ENCODE measurements at regions not wholly inside any gene's neighbourhood (a gene's known extent, or its start where the extent isn't known, plus 50 kb on each side); places are given as distances from the start of the nearest gene placed in this dataset.
"Not testable (repeated sequence)": the region's sequence is repeated elsewhere in the genome, so short reads cannot be mapped to it uniquely, and the experiment has no call there.

GRCh38 chr1:198934426-198934825 is 295.6 kb downstream of the PTPRC start:
- no peak for ATAC-seq
- DNase-seq, result no peak

GRCh38 chr1:198934901-198935305 is 296.1 kb downstream of the PTPRC start:
- DNase-seq (peak; percentile 48), ATAC-seq (peak; percentile 13)

DNA sequence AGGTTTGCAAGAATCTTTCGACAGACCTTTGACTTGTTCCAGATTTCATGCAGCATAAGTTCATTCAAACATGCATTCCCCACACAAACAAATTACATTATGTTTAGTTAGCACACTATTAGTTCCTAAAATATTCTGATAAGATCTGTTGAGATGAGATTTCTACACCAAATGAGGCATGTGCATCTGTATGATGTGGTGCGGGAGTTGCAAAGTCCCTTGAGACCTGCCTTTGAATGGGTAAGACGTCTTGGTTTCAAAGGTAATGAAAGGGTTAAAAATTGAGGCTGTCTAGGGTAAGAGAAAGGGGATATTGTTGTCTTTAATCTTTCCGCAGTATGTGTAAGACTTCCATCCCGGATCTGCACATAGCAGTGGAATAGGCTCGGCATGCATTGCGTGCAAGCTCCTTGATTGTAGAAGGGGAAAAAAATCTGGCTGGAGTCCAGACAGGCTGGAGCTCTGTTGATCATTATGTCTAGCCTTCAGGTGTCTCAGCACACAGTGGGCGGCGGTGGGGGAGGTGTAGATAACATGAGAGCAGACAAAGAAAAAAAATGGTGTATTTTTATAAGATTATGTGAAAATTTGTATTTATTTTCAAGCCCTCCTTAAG is 296.6 kb downstream of the PTPRC start:
- DNase-seq (peak; percentile 66), ATAC-seq (peak; percentile 13)

DNA sequence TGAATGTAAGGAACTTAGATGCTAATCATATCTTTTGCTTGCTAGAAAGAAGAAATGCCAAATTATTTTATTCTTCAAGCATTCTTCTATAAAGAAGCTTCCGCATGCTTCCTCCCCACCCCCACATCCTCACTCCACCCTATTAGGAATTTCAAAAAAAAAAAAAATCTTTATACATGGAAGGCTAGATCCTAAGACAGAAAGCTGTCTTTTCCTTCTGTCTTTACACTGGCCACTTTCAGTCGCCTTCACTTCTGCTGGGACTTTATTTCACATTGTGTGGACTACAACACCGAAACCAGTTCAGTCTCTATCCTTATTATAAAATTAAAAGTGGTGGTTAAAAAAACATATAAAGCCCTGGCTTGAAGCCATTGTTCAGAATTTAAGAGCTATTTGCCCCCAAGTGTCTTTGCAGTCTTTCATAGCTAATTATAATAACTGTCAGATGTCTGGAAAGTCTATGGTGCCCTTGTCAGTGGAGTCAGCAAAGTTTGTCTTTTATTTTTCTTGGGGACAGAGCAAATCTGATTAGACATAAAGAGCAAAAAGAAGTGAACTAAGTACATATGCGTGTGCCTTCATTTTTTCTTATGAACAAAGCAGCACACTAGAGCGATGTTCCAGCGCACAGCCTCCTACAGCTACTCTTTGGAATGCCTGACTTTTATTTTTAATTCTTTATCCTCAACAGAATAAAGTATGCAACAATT is 297.7 kb downstream of the PTPRC start:
- ATAC-seq (no peak), DNase-seq (no peak)

DNA sequence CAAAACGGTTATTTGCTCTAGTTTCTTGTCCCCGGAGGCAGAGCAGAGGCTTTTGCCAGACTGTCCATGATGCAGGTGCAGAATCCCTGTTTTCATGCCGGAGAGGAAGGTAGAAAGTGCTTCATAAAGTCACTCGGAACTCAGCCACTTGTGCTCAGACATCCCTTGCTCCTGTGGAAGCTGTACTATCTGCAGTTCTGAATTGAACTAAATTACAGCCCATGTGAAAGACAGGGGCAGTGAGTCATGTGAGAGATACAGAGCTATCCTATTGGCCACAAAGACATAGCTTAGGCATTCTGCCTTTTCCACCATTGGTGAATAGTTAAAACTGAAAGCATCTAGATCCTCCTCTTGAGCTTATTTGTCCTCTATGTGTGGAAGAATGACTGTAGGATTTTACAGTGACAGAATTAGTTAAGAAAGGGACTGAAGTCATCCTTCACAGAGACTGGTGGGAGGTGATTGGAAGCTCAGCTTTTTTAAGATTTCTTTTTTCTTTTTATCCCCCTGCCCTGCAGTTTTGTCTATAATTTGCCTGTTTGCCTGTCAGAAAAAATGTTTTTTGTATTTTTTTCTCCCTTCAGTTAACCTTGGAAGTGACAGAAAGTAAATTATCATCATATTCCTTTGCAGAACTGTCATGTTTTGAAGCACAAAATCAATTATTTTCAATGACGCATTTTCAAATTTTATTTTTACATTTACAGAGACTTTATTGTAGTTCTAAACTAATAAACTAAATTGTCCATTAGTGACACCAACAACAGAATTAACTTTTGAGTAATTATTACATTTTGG is 298.6 kb downstream of the PTPRC start:
- ATAC-seq, result peak; percentile 96
- peak; percentile 32 for DNase-seq

DNA sequence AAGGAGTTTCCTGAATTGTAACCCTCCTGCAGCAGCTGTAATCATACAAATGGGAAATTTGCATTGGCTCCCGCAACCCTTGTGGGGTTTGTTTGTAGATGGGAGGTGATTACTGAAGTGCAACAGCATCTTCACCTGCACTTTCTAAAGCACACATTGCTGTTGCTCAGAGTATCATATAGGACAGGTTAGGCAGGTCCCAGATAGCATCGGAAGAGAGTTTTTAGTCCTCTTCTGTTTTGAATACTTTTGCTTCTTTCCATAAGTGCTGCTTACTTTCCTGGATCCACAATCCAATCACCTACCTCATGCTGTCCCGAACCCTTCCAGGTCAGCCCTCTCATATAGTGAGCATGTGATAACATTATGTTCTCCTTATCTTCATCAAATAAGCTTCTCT is 300.4 kb downstream of the PTPRC start:
- ATAC-seq, result no peak
- DNase-seq, result no peak

DNA sequence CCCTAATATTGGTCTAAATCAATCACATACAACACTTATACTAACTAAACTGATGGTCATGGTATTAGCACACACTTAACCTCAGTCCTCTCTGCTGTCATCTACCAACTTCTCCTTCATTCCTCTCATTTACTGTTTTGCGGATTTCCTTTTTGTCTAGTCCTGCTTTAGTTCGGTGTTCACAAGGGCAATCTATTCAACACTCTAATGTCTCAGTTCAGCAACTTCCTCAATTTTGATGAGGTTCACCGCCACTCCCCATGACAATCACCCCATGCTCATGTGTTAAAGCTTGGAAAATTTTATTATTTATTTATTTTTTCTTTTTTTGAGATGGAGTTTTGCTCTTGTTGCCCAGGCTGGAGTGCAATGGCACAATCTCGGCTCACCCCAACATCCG is 301.1 kb downstream of the PTPRC start:
- no peak for ATAC-seq
- no peak for DNase-seq

GRCh38 chr1:198942466-198942865 is 303.6 kb downstream of the PTPRC start:
- ATAC-seq, result no peak

GRCh38 chr1:198943484-198944187 is 304.8 kb downstream of the PTPRC start:
- no peak for DNase-seq
- no peak for ATAC-seq

More at GRCh38 chr1:198942466-198942865, 303.6 kb downstream of the PTPRC start:
- DNase-seq, result no peak

- ATAC-seq (no peak), DNase-seq (no peak)
Observed at GRCh38 chr1:198947456-198947855, 308.6 kb downstream of the PTPRC start.

GRCh38 chr1:198948895-198949659 is 310.2 kb downstream of the PTPRC start:
- ATAC-seq (no peak), DNase-seq (no peak)

- ATAC-seq (no peak), DNase-seq (no peak)
Observed at GRCh38 chr1:198950036-198950435, 311.2 kb downstream of the PTPRC start.

DNA sequence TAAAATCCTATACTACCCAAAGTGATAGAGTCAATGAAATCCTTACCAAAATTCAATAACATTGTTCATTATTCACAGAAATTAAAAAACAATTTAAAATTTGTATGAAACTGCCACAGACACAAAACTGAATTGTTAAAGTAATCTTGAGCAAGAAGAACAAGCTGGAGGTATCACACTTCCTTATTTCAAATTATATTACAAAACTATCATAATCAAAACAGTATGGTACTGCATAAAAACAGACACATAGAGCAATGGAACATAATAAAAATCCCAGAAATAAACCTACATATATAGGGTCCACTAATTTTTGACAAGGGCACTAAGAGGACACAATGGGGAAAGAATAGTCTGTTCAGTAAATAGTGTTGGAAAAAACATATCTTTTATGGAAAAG is 316.2 kb downstream of the PTPRC start:
- DNase-seq (no peak), ATAC-seq (no peak)

DNA sequence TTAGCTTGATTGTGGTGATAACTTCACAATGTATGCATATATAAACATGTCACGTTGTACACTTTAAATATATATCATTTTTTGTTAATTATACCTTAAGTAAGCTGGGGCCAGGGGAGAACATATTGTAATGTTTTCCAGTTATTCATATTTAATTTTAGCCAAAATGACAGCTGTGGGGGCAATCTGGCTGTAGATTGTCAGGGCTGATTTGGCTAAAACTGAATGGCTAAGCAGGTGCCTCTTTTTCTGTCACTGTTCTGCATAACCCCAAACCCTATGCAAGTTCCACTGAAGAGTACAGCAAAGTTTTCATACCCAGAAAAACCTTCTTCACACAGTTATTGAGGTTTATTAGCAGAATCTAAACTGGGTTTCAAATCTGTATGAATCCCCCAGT is 318.2 kb downstream of the PTPRC start:
- ATAC-seq (no peak), DNase-seq (no peak)

GRCh38 chr1:198959032-198959431 is 320.2 kb downstream of the PTPRC start:
- DNase-seq (no peak), ATAC-seq (no peak)

GRCh38 chr1:198959676-198960075 is 320.8 kb downstream of the PTPRC start:
- ATAC-seq, result no peak
- DNase-seq, result no peak

GRCh38 chr1:198963796-198964195 is 325.0 kb downstream of the PTPRC start:
- ATAC-seq, DNase-seq: not testable (repeated sequence)

DNA sequence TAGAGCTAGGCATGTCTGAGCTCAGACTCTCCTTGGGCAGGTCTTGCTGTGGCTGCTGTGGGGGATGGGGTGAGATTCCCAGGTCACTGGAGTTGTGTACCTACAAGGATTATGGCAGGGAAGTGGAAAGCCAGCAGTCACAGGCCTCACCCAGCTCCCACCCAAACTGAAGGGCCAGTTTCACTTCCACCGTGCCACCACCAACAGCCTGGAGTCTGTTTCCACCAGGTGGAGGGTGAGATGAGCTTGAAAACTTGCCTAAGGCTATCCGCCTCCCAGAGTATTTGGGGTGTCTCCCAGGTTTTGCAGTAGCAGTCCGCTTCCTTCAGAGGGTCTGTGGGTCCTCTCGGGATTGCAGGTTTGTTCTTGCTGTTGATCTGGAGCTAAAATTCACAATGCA is 327.7 kb downstream of the PTPRC start:
- no peak for ATAC-seq

DNA sequence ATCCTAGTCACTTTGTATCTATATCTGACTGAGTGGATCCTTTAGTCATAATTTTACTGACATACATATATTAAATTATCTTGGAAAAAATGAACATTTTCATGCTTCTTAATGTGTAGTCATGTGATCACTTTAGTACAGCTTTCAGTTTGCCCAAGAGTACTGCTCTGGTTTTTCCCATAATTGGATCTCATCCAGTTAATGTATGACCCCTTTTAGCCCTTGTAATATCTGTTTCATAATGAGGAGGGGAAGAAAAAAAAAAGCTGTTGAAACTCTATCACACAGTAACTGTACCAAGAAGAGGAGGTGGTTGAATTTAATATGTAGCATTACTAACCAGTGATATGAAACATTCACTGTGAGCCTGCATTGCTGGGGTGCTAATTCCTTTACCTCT is 328.7 kb downstream of the PTPRC start:
- peak; percentile 75 for ATAC-seq
- no peak for DNase-seq

More for the DNA sequence above, 327.7 kb downstream of the PTPRC start:
- peak; percentile 5 for DNase-seq

GRCh38 chr1:198968866-198969265 is 330.0 kb downstream of the PTPRC start:
- ATAC-seq, result no peak
- no peak for DNase-seq

DNA sequence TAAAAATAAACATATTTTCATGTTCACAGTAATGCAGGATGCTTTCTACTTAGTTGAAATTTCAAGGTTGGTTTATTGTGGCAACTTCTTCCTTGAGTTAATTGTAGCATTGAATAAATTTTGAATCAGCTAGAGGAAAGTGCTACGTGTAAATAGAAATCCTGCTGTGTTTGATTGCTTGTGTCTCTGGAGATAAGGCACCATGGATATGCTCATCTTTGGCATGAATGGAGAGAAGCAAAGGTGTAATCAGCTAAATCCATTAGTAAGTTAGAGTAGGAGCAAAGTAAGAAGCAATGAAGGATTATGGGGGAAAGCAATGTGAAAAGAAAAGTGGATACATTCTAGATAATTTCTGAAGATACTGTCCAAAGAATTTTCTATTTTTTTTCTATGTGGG is 331.1 kb downstream of the PTPRC start:
- ATAC-seq, result no peak
- DNase-seq, result no peak

- no peak for DNase-seq
Observed at GRCh38 chr1:198970916-198971315, 332.1 kb downstream of the PTPRC start.

More at GRCh38 chr1:198970916-198971315, 332.1 kb downstream of the PTPRC start:
- no peak for ATAC-seq
